ENCODE measurements at regions not wholly inside any gene's neighbourhood (a gene's known extent, or its start where the extent isn't known, plus 50 kb on each side); places are given as distances from the start of the nearest gene placed in this dataset.

GRCh38 chr6:153959276-153959675, 79.8 kb upstream of the OPRM1 start:
- no peaks in the 10 kb centered on the region for H3K27me3 ChIP-seq (ENCODE audit: control insufficient read depth in 2 of 2, insufficient read depth in 1 of 2, low read length in 1 of 2)
- peaks cover 0 to 7% of the 10 kb centered on the region in 2 donors for H3K4me1 ChIP-seq (ENCODE audit: control insufficient read depth in 2 of 2, insufficient read depth in 2 of 2, low read length in 2 of 2)
- H3K36me3 ChIP-seq (ENCODE audit: control insufficient read depth in 2 of 2, insufficient read depth in 2 of 2, low read length in 1 of 2): no peaks in the 10 kb centered on the region
- 97% methylated on average over 1 of the region's 1 CpG for WGBS
- no peak for DNase-seq (ENCODE audit: low read depth in 6 of 9, low spot score in 9 of 9)
- H3K27ac ChIP-seq (ENCODE audit: low read depth in 1 of 2, low read length in 1 of 2): no peak overlapping the region
- H3K4me3 ChIP-seq (ENCODE audit: low read length in 2 of 2): no peak overlapping the region
- no peaks in the 10 kb centered on the region for H3K9me3 ChIP-seq (ENCODE audit: control insufficient read depth in 2 of 2, insufficient read depth in 1 of 2, low read length in 1 of 2)

DNA sequence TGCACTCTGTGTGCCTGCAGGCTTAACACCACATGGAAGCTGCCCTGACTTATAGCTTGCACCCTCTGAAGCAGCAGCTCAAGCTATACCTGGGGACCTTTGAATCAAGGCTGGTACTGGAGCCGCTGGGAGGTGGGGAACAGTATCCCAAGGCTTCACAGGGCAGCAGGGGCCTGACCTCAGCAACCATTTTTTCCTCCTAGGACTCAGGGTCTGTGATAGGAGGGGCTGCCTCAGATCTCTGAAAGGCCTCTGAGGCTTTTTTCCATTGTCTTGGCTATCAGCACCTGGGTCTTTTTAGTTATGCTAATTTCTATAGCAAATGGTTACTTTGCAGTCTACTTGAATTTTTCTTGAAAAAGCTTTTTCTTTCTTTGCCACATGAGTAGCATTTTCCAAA, 80.2 kb upstream of the OPRM1 start:
- Histone ChIP-seq H3K4me3 (ENCODE audit: low read length in 2 of 2) (no peak overlapping the region), H3K27me3 (ENCODE audit: control insufficient read depth in 2 of 2, insufficient read depth in 1 of 2, low read length in 1 of 2) (no peaks in the 10 kb centered on the region)
- 93% methylated on average over 1 of the region's 1 CpG for WGBS

DNA sequence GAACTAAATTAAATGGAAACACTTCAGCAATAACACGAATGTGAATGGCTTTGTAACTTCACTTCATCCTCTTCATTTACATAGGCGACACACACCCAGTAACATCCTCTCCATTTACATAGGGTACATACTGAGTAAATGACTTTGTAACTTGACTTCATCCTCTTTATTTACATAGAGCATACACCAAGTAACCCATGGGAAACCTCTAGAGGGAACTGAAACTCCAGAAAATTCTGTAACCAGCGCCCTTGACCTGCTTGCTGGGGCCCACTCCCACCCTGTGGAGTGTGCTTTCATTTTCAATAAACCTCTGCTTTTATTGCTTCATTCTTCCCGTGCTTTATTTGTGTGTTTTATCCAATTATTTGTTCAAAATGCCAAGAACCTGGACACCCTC, 81.6 kb upstream of the OPRM1 start:
- WGBS: 91% methylated on average over 4 of the region's 4 CpGs
- DNase-seq (ENCODE audit: low read depth in 6 of 9, low spot score in 9 of 9): no peak
- Histone ChIP-seq H3K27ac (ENCODE audit: low read depth in 1 of 2, low read length in 1 of 2) (no peak overlapping the region), H3K4me1 (ENCODE audit: control insufficient read depth in 2 of 2, insufficient read depth in 2 of 2, low read length in 2 of 2) (peaks cover 0 to 7% of the 10 kb centered on the region in 2 donors), H3K4me3 (ENCODE audit: low read length in 2 of 2) (no peak overlapping the region), H3K36me3 (ENCODE audit: control insufficient read depth in 2 of 2, insufficient read depth in 2 of 2, low read length in 1 of 2) (no peaks in the 10 kb centered on the region), H3K9me3 (ENCODE audit: control insufficient read depth in 2 of 2, insufficient read depth in 1 of 2, low read length in 1 of 2) (no peaks in the 10 kb centered on the region), H3K27me3 (ENCODE audit: control insufficient read depth in 2 of 2, insufficient read depth in 1 of 2, low read length in 1 of 2) (no peaks in the 10 kb centered on the region)

More for the DNA sequence above, 80.2 kb upstream of the OPRM1 start:
- DNase-seq (ENCODE audit: low read depth in 6 of 9, low spot score in 9 of 9): no peak
- no peaks in the 10 kb centered on the region for H3K36me3 ChIP-seq (ENCODE audit: control insufficient read depth in 2 of 2, insufficient read depth in 2 of 2, low read length in 1 of 2)
- no peaks in the 10 kb centered on the region for H3K9me3 ChIP-seq (ENCODE audit: control insufficient read depth in 2 of 2, insufficient read depth in 1 of 2, low read length in 1 of 2)
- peaks cover 0 to 7% of the 10 kb centered on the region in 2 donors for H3K4me1 ChIP-seq (ENCODE audit: control insufficient read depth in 2 of 2, insufficient read depth in 2 of 2, low read length in 2 of 2)
- no peak overlapping the region for H3K27ac ChIP-seq (ENCODE audit: low read depth in 1 of 2, low read length in 1 of 2)

GRCh38 chr6:153956808-153957207, 82.2 kb upstream of the OPRM1 start:
- H3K4me3 ChIP-seq (ENCODE audit: low read length in 2 of 2): no peak overlapping the region
- H3K27ac ChIP-seq (ENCODE audit: low read depth in 1 of 2, low read length in 1 of 2): no peak overlapping the region
- no peaks in the 10 kb centered on the region for H3K9me3 ChIP-seq (ENCODE audit: control insufficient read depth in 2 of 2, insufficient read depth in 1 of 2, low read length in 1 of 2)
- H3K36me3 ChIP-seq (ENCODE audit: control insufficient read depth in 2 of 2, insufficient read depth in 2 of 2, low read length in 1 of 2): no peaks in the 10 kb centered on the region
- H3K4me1 ChIP-seq (ENCODE audit: control insufficient read depth in 2 of 2, insufficient read depth in 2 of 2, low read length in 2 of 2): peaks cover 0 to 7% of the 10 kb centered on the region in 2 donors
- 88% methylated on average over 2 of the region's 2 CpGs for WGBS
- DNase-seq (ENCODE audit: low read depth in 6 of 9, low spot score in 9 of 9): no peak
- no peaks in the 10 kb centered on the region for H3K27me3 ChIP-seq (ENCODE audit: control insufficient read depth in 2 of 2, insufficient read depth in 1 of 2, low read length in 1 of 2)

DNA sequence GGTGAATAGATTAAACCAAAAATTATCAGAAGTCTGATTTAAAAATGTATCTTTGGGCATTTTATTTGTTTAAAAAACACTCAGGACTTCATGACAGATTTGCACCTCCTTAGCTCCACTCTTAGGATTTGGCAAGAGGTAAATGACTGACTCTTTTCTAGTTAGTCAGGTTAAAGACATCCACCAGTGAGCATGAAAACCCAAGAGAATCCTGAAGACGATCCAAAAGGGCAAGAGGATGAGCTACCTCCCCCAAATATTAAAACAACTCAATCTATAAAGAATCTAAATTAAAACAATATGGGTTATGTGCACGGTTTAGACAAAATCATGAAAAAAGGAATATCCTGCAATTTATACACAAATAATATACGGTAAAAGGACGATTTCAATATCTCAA, 89.4 kb upstream of the OPRM1 start:
- no peaks in the 10 kb centered on the region for H3K27me3 ChIP-seq (ENCODE audit: control insufficient read depth in 2 of 2, insufficient read depth in 1 of 2, low read length in 1 of 2)
- WGBS: 69% methylated on average over 4 of the region's 4 CpGs

GRCh38 chr6:153947808-153948447, 91.1 kb upstream of the OPRM1 start:
- Histone ChIP-seq H3K27ac (ENCODE audit: low read depth in 1 of 2, low read length in 1 of 2) (no peak overlapping the region), H3K4me1 (ENCODE audit: control insufficient read depth in 2 of 2, insufficient read depth in 2 of 2, low read length in 2 of 2) (no peaks in the 10 kb centered on the region), H3K27me3 (ENCODE audit: control insufficient read depth in 2 of 2, insufficient read depth in 1 of 2, low read length in 1 of 2) (no peaks in the 10 kb centered on the region), H3K36me3 (ENCODE audit: control insufficient read depth in 2 of 2, insufficient read depth in 2 of 2, low read length in 1 of 2) (no peaks in the 10 kb centered on the region), H3K4me3 (ENCODE audit: low read length in 2 of 2) (no peak overlapping the region), H3K9me3 (ENCODE audit: control insufficient read depth in 2 of 2, insufficient read depth in 1 of 2, low read length in 1 of 2) (no peaks in the 10 kb centered on the region)
- peak in 2 of 9 donors; percentile 4 to 20 for DNase-seq (ENCODE audit: low read depth in 6 of 9, low spot score in 9 of 9)
- 35% methylated on average over 5 of the region's 5 CpGs for WGBS

More for the DNA sequence above, 89.4 kb upstream of the OPRM1 start:
- Histone ChIP-seq H3K9me3 (ENCODE audit: control insufficient read depth in 2 of 2, insufficient read depth in 1 of 2, low read length in 1 of 2) (no peaks in the 10 kb centered on the region), H3K4me3 (ENCODE audit: low read length in 2 of 2) (no peak overlapping the region), H3K4me1 (ENCODE audit: control insufficient read depth in 2 of 2, insufficient read depth in 2 of 2, low read length in 2 of 2) (no peaks in the 10 kb centered on the region), H3K36me3 (ENCODE audit: control insufficient read depth in 2 of 2, insufficient read depth in 2 of 2, low read length in 1 of 2) (no peaks in the 10 kb centered on the region), H3K27ac (ENCODE audit: low read depth in 1 of 2, low read length in 1 of 2) (no peak overlapping the region)
- no peak for DNase-seq (ENCODE audit: low read depth in 6 of 9, low spot score in 9 of 9)

DNA sequence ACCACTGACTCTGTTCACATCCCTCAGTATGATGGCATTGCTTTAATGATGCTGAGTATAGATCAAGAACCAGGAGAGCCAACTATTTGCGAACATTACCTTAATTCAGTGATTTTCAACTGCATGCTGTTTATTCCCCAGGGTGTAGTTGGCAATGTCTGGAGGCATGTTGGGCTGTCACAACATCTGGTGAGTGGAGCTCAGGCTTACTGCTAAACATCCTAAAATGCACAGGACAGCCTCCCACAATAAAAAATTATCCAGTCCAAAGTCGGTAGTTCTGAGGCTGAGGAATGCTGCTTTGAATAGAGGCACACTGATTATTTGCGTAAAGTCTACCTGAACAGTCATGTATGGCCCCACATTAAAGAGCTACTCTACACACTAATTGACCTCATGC, 94.8 kb upstream of the OPRM1 start:
- Histone ChIP-seq H3K27me3 (ENCODE audit: control insufficient read depth in 2 of 2, insufficient read depth in 1 of 2, low read length in 1 of 2) (no peaks in the 10 kb centered on the region), H3K4me1 (ENCODE audit: control insufficient read depth in 2 of 2, insufficient read depth in 2 of 2, low read length in 2 of 2) (no peaks in the 10 kb centered on the region), H3K36me3 (ENCODE audit: control insufficient read depth in 2 of 2, insufficient read depth in 2 of 2, low read length in 1 of 2) (no peaks in the 10 kb centered on the region), H3K4me3 (ENCODE audit: low read length in 2 of 2) (no peak overlapping the region), H3K9me3 (ENCODE audit: control insufficient read depth in 2 of 2, insufficient read depth in 1 of 2, low read length in 1 of 2) (no peaks in the 10 kb centered on the region), H3K27ac (ENCODE audit: low read depth in 1 of 2, low read length in 1 of 2) (no peak overlapping the region)
- no peak for DNase-seq (ENCODE audit: low read depth in 6 of 9, low spot score in 9 of 9)
- WGBS: 92% methylated on average over 3 of the region's 3 CpGs

DNA sequence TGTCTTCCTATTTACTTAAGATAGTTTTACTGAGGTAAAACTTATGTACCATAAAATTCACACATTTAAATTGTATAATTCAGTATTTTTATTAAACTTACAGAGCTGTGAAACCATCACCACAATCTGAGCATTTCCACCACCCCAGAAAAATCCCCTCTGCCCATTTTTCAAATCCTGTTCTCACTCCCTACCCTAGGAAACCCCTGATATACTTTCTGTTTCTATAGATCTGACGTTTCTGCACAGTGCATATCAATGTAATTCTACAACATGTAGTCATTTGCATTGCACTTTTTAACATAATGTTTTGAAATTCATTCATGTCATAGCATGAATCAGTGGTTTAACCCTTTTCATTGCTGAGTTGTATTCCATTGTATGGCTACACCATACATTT, 96.7 kb upstream of the OPRM1 start:
- no peak overlapping the region for H3K27ac ChIP-seq (ENCODE audit: low read depth in 1 of 2, low read length in 1 of 2)
- no peaks in the 10 kb centered on the region for H3K27me3 ChIP-seq (ENCODE audit: control insufficient read depth in 2 of 2, insufficient read depth in 1 of 2, low read length in 1 of 2)
- H3K9me3 ChIP-seq (ENCODE audit: control insufficient read depth in 2 of 2, insufficient read depth in 1 of 2, low read length in 1 of 2): no peaks in the 10 kb centered on the region
- H3K36me3 ChIP-seq (ENCODE audit: control insufficient read depth in 2 of 2, insufficient read depth in 2 of 2, low read length in 1 of 2): no peaks in the 10 kb centered on the region
- DNase-seq (ENCODE audit: low read depth in 6 of 9, low spot score in 9 of 9): no peak
- WGBS: 88% methylated on average over 1 of the region's 1 CpG
- no peaks in the 10 kb centered on the region for H3K4me1 ChIP-seq (ENCODE audit: control insufficient read depth in 2 of 2, insufficient read depth in 2 of 2, low read length in 2 of 2)
- H3K4me3 ChIP-seq (ENCODE audit: low read length in 2 of 2): no peak overlapping the region

- WGBS: 79% methylated on average over 2 of the region's 2 CpGs
- DNase-seq (ENCODE audit: low read depth in 6 of 9, low spot score in 9 of 9): no peak
- H3K4me1 ChIP-seq (ENCODE audit: control insufficient read depth in 2 of 2, insufficient read depth in 2 of 2, low read length in 2 of 2): no peaks in the 10 kb centered on the region
- H3K9me3 ChIP-seq (ENCODE audit: control insufficient read depth in 2 of 2, insufficient read depth in 1 of 2, low read length in 1 of 2): no peaks in the 10 kb centered on the region
- no peak overlapping the region for H3K27ac ChIP-seq (ENCODE audit: low read depth in 1 of 2, low read length in 1 of 2)
- no peaks in the 10 kb centered on the region for H3K36me3 ChIP-seq (ENCODE audit: control insufficient read depth in 2 of 2, insufficient read depth in 2 of 2, low read length in 1 of 2)
- no peaks in the 10 kb centered on the region for H3K27me3 ChIP-seq (ENCODE audit: control insufficient read depth in 2 of 2, insufficient read depth in 1 of 2, low read length in 1 of 2)
- no peak overlapping the region for H3K4me3 ChIP-seq (ENCODE audit: low read length in 2 of 2)
These were observed 97.3 kb upstream of the OPRM1 start for GRCh38 chr6:153941768-153942167.

All from thymus (tissue), 11 donors.